ENCODE measurements at regions not wholly inside any gene's neighbourhood (a gene's known extent, or its start where the extent isn't known, plus 50 kb on each side); places are given as distances from the start of the nearest gene placed in this dataset.

- no peak for TF ChIP-seq CTCF (IDR thresholded peaks at IDR 0.05; ENCODE audit: low read length)
- no peak for TF ChIP-seq EZH2 (IDR thresholded peaks at IDR 0.05; ENCODE audit: borderline replicate concordance, low read length)
Measured at GRCh38 chr18:47582093-47582492, 330.6 kb upstream of the SKOR2 start.

Data from OCI-LY1 (cell line).